Germinal center (tissue), 1 donor: ENCODE measurements at regions not wholly inside any gene's neighbourhood (a gene's known extent, or its start where the extent isn't known, plus 50 kb on each side); places are given as distances from the start of the nearest gene placed in this dataset.
"Not testable (repeated sequence)": the region's sequence is repeated elsewhere in the genome, so short reads cannot be mapped to it uniquely, and the experiment has no call there.

Experiments used
- DNase-seq: peaks from one replicate; pipeline ENCODE4 v3.0.0; 2012; ENCODE audit warnings: mixed read lengths, low spot score

- DNase-seq: no peak
These were observed 57.9 kb downstream of the HINT1 start for GRCh38 chr5:131107128-131107527.

GRCh38 chr5:131104169-131104808 lies 60.8 kb downstream of the HINT1 start:
- DNase-seq: no peak

- no peak for DNase-seq
These were observed 68.0 kb downstream of the HINT1 start for GRCh38 chr5:131096774-131097710.

GRCh38 chr5:131095561-131095960 lies 69.5 kb downstream of the HINT1 start:
- not testable (repeated sequence) for DNase-seq

- no peak for DNase-seq
These were observed 80.6 kb downstream of the HINT1 start for GRCh38 chr5:131084436-131084835.

GRCh38 chr5:131081913-131082488 lies 83.1 kb downstream of the HINT1 start:
- no peak for DNase-seq

- no peak for DNase-seq
These were observed 83.7 kb downstream of the HINT1 start for GRCh38 chr5:131081374-131081773.

- no peak for DNase-seq
These were observed 85.8 kb downstream of the HINT1 start for GRCh38 chr5:131079232-131079631.

- peak; percentile 14 for DNase-seq
These were observed 96.0 kb downstream of the HINT1 start for GRCh38 chr5:131068893-131069643.

GRCh38 chr5:131068076-131068475 lies 97.0 kb downstream of the HINT1 start:
- DNase-seq: no peak

GRCh38 chr5:131067636-131068035 lies 97.4 kb downstream of the HINT1 start:
- no peak for DNase-seq

GRCh38 chr5:131064669-131065371 lies 100.2 kb downstream of the HINT1 start:
- DNase-seq: no peak

- no peak for DNase-seq
These were observed 122.9 kb downstream of the HINT1 start for GRCh38 chr5:131042021-131042789.

GRCh38 chr5:131023498-131023865 lies 141.6 kb downstream of the HINT1 start:
- DNase-seq: no peak

GRCh38 chr5:131022811-131023497 lies 142.1 kb downstream of the HINT1 start:
- DNase-seq: no peak

- no peak for DNase-seq
These were observed 143.4 kb downstream of the HINT1 start for GRCh38 chr5:131021646-131022045.

GRCh38 chr5:131019601-131020315 lies 145.3 kb downstream of the HINT1 start:
- DNase-seq: no peak

- DNase-seq: no peak
These were observed 145.9 kb downstream of the HINT1 start for GRCh38 chr5:131019111-131019510.

- DNase-seq: no peak
These were observed 156.7 kb downstream of the HINT1 start for GRCh38 chr5:131008329-131008728.
